Activated CD4-positive, alpha-beta memory T cell treated with anti-CD3 and anti-CD28 coated beads, Interleukin-2, amount 10 ng/mL, durations not matched to agents 7 days and 5 days (primary cell): ENCODE measurements at regions not wholly inside any gene's neighbourhood (a gene's known extent, or its start where the extent isn't known, plus 50 kb on each side); places are given as distances from the start of the nearest gene placed in this dataset.
"Not testable (repeated sequence)": the region's sequence is repeated elsewhere in the genome, so short reads cannot be mapped to it uniquely, and the experiment has no call there.

Source experiments
- CTCF ChIA-PET: fragments of 350-600 bp; sonication (Branson Sonifier 250); formaldehyde crosslinking; loops from one replicate; lab custom pipeline; 2021; ENCODE audit warnings: antibody characterized with exemption, inconsistent platforms; lab: Charles Lee
- POLR2A ChIA-PET: fragments of 350-600 bp; sonication (Branson Sonifier 250); formaldehyde crosslinking; loops from one replicate; lab custom pipeline; 2021; ENCODE audit warnings: antibody characterized with exemption; lab: Charles Lee
- DNase-seq: peaks from one replicate; pipeline ENCODE4 v3.0.0-alpha.2; 2020
- H3K27ac Mint-ChIP-seq: one replicate; pipeline ENCODE4 v1.8.0; 2021; ENCODE audit warnings: mild to moderate bottlenecking, mixed read lengths
- H3K27me3 Mint-ChIP-seq: one replicate; pipeline ENCODE4 v1.8.0; 2021; ENCODE audit warnings: mixed read lengths
- H3K36me3 Mint-ChIP-seq: one replicate; pipeline ENCODE4 v1.8.0; 2021; ENCODE audit warnings: low read depth, mixed read lengths
- H3K4me1 Mint-ChIP-seq: one replicate; pipeline ENCODE4 v1.8.0; 2021; ENCODE audit warnings: mixed read lengths
- H3K4me3 Mint-ChIP-seq: one replicate; pipeline ENCODE4 v1.8.0; 2021; ENCODE audit warnings: mild to moderate bottlenecking, mixed read lengths
- H3K9me3 Mint-ChIP-seq: one replicate; pipeline ENCODE4 v1.8.0; 2021; ENCODE audit warnings: mixed read lengths

DNA sequence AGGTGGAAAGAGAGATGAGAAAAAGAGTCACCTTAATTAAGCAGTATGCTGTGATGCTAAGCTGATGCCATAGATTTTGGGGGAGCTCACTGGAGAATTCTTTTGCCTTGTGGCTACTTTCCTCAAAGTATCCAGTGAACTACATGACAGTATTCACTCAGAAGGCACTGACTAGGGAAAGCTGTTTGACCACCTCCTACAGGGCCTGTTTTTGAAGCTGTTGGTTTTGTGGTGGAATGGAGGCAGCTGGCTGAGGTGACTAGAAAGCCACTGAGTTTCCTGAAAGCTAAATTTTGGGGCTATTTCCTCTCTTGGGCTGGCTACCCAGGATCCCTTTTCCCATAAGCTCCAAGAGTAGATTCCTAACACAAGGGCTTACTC lies 124.8 kb upstream of the EOLA2 start:
- Mint-ChIP-seq H3K36me3 (no peaks in the 10 kb centered on the region), H3K27ac (no peak overlapping the region), H3K27me3 (peaks cover 3% of the 10 kb centered on the region), H3K4me1 (no peaks in the 10 kb centered on the region), H3K9me3 (no peaks in the 10 kb centered on the region), H3K4me3 (no peak overlapping the region)
- ChIA-PET POLR2A (no interaction called here), CTCF (no interaction called here)
- DNase-seq: no peak

DNA sequence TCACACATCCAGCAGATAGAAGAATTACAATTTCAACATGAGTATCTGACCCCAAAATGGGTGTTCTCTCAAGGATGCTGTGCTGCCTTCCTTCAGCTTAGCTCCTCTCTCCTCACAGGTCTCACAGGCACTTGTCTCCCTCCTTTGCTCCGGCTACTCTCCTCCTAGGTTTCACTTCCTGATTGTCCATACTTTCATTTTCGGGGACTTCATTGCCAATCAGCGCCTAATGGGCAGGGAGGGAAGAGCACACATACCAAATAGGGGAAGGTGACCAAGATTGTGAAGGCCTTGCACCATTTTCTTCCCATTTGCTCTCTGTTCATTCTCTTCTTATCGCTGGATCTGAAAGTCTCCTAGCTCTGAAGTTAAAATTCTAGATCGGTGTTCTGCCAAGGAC lies 125.4 kb upstream of the EOLA2 start:
- Mint-ChIP-seq H3K9me3 (no peaks in the 10 kb centered on the region), H3K4me1 (no peaks in the 10 kb centered on the region), H3K27ac (no peak overlapping the region), H3K4me3 (no peak overlapping the region), H3K36me3 (no peaks in the 10 kb centered on the region), H3K27me3 (no peaks in the 10 kb centered on the region)
- no peak for DNase-seq
- POLR2A ChIA-PET: no interaction called here
- CTCF ChIA-PET: no interaction called here

DNA sequence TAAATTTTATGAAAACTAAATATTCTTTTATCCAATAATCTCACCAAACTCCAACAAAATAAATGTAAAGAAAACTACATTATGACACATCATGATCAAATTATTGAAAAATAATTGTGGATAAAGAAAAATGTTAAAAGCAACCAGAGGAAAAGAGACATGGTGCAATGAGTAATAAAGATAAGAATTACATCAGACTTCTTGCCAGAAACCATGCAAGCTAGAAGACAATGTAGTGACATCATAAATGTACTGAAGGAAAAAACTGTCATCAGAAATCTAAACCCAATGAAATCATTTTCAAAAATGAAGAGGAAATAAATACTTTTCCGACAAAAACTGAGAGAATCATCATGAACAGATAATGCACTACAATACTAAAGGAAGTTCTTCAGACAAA lies 135.9 kb upstream of the EOLA2 start:
- Mint-ChIP-seq H3K4me1 (no peaks in the 10 kb centered on the region), H3K9me3 (no peaks in the 10 kb centered on the region), H3K27ac (no peak overlapping the region), H3K27me3 (peaks cover 6% of the 10 kb centered on the region), H3K4me3 (no peak overlapping the region), H3K36me3 (no peaks in the 10 kb centered on the region)
- no peak for DNase-seq
- POLR2A ChIA-PET: no interaction called here
- CTCF ChIA-PET: no interaction called here

DNA sequence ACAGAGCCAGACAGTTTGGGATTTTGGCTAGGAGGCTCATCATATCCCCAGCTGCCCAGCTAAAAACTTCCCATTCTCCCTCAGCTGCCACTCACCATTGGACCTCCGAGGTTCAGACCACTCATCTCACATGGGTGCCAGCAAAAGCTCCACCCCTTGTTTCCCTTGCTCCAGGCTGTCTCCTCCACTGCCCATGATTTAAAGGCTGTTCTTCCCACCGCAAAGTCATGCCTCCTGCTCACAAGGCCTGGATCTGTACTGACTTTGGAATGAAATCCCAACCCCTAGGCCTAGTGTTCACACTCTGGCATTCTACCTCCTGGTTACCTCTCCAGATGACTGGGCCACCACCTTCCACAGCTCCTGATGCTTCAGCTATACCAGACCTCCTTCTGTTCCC lies 142.2 kb upstream of the EOLA2 start:
- no peak overlapping the region for H3K4me3 Mint-ChIP-seq
- H3K9me3 Mint-ChIP-seq: no peaks in the 10 kb centered on the region
- no peaks in the 10 kb centered on the region for H3K36me3 Mint-ChIP-seq
- ChIA-PET CTCF (no interaction called here), POLR2A (no interaction called here)
- DNase-seq: no peak
- no peaks in the 10 kb centered on the region for H3K4me1 Mint-ChIP-seq
- no peak overlapping the region for H3K27ac Mint-ChIP-seq
- H3K27me3 Mint-ChIP-seq: no peaks in the 10 kb centered on the region

DNA sequence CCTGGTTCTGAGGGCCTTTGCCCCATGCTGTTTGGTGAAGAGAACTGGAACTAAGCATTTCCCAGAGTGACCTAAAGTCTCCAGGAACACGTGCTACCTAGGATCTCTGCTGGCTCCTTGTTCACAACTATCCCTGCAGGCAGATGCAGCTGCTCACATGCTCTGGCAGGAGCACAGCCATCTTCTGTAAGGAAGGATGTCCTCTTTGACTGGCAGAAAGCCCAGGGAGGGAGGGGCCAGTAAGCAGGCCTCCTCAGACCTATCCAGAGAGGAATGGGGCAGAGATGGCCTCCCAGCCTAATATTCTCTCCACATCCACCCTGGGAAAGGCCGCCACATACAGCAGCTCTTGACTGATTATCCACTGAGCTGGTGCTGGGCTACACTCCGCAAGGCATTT lies 142.8 kb upstream of the EOLA2 start:
- ChIA-PET POLR2A (no interaction called here), CTCF (no interaction called here)
- no peak overlapping the region for H3K4me3 Mint-ChIP-seq
- no peaks in the 10 kb centered on the region for H3K9me3 Mint-ChIP-seq
- no peaks in the 10 kb centered on the region for H3K36me3 Mint-ChIP-seq
- no peaks in the 10 kb centered on the region for H3K4me1 Mint-ChIP-seq
- H3K27ac Mint-ChIP-seq: no peak overlapping the region
- H3K27me3 Mint-ChIP-seq: no peaks in the 10 kb centered on the region
- no peak for DNase-seq

DNA sequence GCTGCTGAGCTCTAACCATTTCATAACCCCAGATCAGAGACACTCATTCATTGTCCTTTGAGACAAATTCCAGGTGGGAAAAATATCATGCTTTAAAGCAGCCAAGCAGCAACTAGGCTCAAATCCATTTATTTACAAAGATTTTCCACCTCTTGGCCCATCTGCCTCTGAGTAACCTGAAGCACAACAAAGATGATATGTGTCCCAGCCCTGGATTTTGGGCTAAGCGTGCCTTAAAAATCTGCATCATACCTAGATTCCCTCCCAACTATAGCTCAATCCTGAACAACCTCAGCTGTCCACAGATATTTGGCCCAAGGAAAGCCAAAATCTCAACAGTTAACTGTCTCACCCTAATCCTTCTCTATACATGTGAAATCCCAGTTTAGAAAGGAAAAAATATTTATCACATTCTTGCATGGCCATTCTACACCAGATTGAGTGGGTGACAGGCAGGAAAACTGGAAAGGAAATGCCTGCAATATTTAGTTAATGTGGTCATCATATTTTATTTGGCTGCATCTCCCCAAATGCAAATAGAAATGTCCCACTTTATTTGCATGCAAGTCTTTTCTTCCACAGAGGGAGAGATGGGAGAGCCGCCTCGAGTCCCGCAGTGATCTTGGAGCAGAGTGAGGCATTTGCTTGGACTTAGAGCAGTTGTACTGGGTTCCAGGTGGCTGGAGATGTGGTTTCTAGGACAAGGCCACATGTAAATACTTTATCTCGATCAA lies 146.4 kb upstream of the EOLA2 start:
- no peaks in the 10 kb centered on the region for H3K27me3 Mint-ChIP-seq
- H3K4me3 Mint-ChIP-seq: no peak overlapping the region
- POLR2A ChIA-PET: no interaction called here
- H3K36me3 Mint-ChIP-seq: no peaks in the 10 kb centered on the region
- H3K4me1 Mint-ChIP-seq: no peaks in the 10 kb centered on the region
- CTCF ChIA-PET: no interaction called here
- H3K27ac Mint-ChIP-seq: no peak overlapping the region
- DNase-seq: no peak
- H3K9me3 Mint-ChIP-seq: no peaks in the 10 kb centered on the region

DNA sequence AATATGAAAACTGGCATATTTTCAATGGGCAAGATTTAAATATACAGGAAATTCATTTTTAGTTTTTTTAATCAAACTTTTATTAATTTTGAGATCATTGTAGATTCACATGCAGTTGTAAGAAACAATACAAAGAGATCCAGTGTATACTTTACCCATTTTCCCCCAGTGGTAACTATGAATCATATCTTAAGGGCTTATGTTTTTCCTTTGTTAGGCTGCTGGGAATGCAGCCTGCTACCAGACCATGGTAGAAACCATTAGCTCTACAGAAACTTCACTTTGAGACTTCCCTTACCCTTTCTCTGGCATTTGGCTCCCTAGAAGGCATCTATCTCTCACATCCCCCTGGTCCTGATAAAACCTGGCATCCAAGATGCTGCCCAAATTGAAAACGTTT lies 147.6 kb upstream of the EOLA2 start:
- no peaks in the 10 kb centered on the region for H3K9me3 Mint-ChIP-seq
- POLR2A ChIA-PET: no interaction called here

DNA sequence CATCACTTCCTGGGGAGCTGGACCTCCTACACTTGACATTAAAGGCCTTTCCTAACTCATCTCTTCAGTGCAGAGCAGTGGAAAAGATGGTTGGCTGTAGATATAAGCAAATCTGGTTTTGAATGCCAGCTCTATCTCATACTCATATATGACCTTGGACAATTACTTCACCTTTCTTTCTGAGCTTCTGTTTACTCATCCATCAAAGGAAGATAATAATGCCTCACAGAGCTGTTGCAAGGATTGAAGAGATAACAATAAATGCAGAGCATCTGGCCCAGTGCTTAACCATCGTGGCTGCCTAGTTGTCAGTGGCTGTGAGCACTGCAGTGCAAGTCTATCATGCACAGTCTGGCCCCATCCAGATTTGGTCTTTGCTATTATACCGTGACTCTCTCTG lies 148.1 kb upstream of the EOLA2 start:
- POLR2A ChIA-PET: no interaction called here
- Mint-ChIP-seq H3K4me3 (no peak overlapping the region), H3K36me3 (no peaks in the 10 kb centered on the region), H3K4me1 (no peaks in the 10 kb centered on the region), H3K9me3 (no peaks in the 10 kb centered on the region), H3K27me3 (no peaks in the 10 kb centered on the region), H3K27ac (no peak overlapping the region)
- no peak for DNase-seq
- CTCF ChIA-PET: no interaction called here

More for the DNA sequence above, 147.6 kb upstream of the EOLA2 start:
- H3K27ac Mint-ChIP-seq: no peak overlapping the region
- H3K4me3 Mint-ChIP-seq: no peak overlapping the region
- no peak for DNase-seq
- no peaks in the 10 kb centered on the region for H3K27me3 Mint-ChIP-seq
- CTCF ChIA-PET: no interaction called here
- H3K36me3 Mint-ChIP-seq: no peaks in the 10 kb centered on the region
- H3K4me1 Mint-ChIP-seq: no peaks in the 10 kb centered on the region

DNA sequence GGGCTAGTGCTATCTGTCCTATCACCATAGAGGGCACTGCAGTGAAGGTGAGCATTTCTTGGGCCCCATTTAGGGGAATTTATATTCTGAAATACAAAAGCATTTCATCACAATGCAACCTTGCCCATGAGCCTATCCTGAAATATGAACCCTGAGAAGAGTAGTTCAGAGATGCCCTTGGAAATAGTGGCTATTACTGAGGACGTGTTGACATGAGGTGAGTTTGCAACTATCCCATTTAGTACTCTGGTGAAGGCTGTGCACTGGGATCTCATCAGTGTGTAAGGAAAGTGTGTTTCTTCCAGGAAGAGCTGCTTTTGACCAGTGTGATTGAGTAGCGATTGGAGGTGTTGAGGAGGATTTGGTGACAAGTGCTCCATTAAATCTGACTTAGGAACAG lies 149.3 kb upstream of the EOLA2 start:
- Mint-ChIP-seq H3K4me3 (no peak overlapping the region), H3K9me3 (no peaks in the 10 kb centered on the region), H3K36me3 (no peaks in the 10 kb centered on the region), H3K27ac (no peak overlapping the region), H3K27me3 (no peaks in the 10 kb centered on the region), H3K4me1 (no peaks in the 10 kb centered on the region)
- DNase-seq: no peak
- ChIA-PET POLR2A (no interaction called here), CTCF (no interaction called here)

DNA sequence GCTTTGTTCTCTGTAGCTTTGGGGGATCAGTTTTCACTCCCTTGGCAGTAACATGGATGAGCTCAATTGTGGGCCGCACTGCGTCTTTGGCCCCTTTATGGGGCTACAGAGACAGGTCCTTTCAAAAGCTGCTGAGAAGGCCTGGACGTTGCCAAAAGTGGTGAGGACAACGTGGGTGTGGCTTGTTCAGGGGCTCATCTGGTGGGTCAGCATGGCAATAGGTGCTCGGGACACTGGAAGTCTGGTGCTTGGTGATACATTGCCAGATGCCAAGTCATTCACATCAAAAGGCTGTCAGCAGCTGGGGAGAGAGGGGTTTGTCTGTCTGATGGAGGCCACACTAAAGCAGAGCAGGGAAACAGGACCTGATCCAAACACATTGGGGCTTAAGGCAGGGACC lies 149.8 kb upstream of the EOLA2 start:
- H3K27me3 Mint-ChIP-seq: no peaks in the 10 kb centered on the region
- no peaks in the 10 kb centered on the region for H3K4me1 Mint-ChIP-seq
- no peak overlapping the region for H3K4me3 Mint-ChIP-seq
- H3K27ac Mint-ChIP-seq: no peak overlapping the region
- no peaks in the 10 kb centered on the region for H3K36me3 Mint-ChIP-seq
- no peaks in the 10 kb centered on the region for H3K9me3 Mint-ChIP-seq
- DNase-seq: no peak
- CTCF ChIA-PET: no interaction called here
- POLR2A ChIA-PET: no interaction called here

DNA sequence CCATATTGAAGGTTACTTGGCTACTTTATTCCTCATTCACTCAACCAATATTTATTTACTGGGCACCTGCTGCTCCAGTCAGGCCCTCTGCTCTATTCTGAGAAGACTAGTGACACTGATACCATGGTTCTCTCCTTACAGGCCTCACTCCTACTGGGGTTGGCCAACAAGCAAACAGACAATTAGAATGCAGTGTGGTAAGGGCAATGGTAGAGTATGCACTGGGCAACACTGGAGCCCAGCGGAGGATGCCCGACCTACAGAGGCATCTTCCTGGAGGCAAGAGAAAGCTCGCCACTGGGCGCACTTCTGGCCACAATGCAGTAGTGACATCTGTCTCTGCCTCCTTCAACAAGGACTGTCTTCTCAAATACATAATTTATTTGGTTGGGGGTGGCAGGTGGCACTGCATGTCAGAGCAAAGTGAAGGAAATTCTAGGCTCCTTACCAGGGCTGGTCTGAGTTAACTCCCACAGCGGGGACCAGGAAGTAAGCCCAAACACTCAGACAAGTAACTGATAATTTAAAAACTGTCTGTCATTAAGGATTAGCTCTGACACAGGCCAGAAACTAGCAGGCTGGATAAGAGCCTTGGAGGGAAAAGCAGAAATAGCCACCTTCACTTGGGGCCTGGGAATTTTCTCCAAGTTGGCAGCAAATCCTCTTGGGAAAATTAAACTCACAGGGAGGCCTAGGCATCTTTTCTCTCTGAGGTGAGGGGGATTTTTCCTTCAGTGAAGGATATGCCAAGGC lies 150.7 kb upstream of the EOLA2 start:
- ChIA-PET CTCF (no interaction called here), POLR2A (no interaction called here)
- DNase-seq: no peak
- H3K9me3 Mint-ChIP-seq: no peaks in the 10 kb centered on the region
- no peaks in the 10 kb centered on the region for H3K4me1 Mint-ChIP-seq
- no peak overlapping the region for H3K27ac Mint-ChIP-seq
- H3K36me3 Mint-ChIP-seq: no peaks in the 10 kb centered on the region
- no peak overlapping the region for H3K4me3 Mint-ChIP-seq
- no peaks in the 10 kb centered on the region for H3K27me3 Mint-ChIP-seq

DNA sequence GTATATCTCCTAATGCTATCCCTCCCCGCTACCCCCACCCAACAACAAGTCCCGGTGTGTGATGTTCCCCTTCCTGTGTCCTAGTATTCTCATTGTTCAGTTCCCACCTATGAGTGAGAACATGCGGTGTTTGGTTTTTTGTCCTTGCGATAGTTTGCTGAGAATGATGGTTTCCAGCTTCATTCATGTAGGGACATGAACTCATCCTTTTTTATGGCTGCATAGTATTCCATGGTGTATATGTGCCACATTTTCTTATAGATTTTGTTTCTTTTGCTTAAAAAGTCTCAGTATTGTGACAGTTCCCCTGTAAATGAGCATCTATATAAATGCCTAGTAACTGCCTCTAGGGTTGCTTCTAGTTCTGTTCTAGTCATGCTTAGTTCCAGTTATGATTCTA lies 153.0 kb upstream of the EOLA2 start:
- H3K4me3 Mint-ChIP-seq, DNase-seq, H3K36me3 Mint-ChIP-seq, POLR2A ChIA-PET, H3K4me1 Mint-ChIP-seq, CTCF ChIA-PET, H3K27me3 Mint-ChIP-seq, H3K27ac Mint-ChIP-seq, H3K9me3 Mint-ChIP-seq: not testable (repeated sequence)

DNA sequence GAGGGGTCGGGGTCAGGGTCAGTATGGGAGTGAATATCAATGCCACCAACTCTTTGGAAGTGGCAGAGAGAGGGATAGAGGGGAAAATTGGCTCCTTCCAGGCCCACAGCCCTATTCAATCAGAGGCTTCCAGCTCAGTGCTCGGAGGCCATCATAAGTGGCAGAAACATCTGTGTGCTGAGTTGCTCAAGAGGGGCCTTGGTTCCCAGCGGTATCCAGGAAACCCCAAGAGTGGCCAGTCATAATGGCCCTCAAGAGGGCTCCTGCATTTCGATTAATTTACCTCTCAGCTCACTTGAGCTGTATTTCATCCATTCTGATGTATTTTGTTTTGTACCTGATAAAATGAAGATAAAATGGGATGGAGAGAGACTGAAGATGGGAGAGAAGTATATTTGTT lies 154.3 kb upstream of the EOLA2 start:
- ChIA-PET POLR2A (no interaction called here), CTCF (no interaction called here)
- H3K27me3 Mint-ChIP-seq: no peaks in the 10 kb centered on the region

DNA sequence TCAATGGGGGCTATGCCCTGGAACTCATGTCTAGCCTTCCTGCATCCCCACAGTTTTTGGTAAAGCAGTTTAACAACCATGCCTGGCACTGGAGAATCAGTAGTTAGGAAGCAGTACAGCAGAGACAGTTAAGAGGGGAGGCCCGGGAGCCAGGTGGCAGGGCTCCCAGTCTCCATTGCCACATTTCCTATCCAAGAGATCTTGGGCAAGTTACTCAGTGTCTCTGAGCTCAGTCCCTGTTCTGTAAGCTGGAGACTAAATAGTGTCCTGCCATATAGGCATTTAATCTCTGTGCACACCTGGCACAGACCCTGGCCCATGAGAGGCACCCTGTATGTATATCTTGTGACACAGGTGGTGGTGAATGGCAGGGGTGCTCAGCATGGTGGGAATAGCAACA lies 156.1 kb upstream of the EOLA2 start:
- POLR2A ChIA-PET: no interaction called here
- H3K9me3 Mint-ChIP-seq: no peaks in the 10 kb centered on the region
- no peak overlapping the region for H3K27ac Mint-ChIP-seq
- no peaks in the 10 kb centered on the region for H3K36me3 Mint-ChIP-seq
- no peak overlapping the region for H3K4me3 Mint-ChIP-seq
- no peaks in the 10 kb centered on the region for H3K27me3 Mint-ChIP-seq
- CTCF ChIA-PET: no interaction called here
- no peak for DNase-seq
- H3K4me1 Mint-ChIP-seq: no peaks in the 10 kb centered on the region

More for the DNA sequence above, 154.3 kb upstream of the EOLA2 start:
- H3K27ac Mint-ChIP-seq: no peak overlapping the region
- H3K4me1 Mint-ChIP-seq: no peaks in the 10 kb centered on the region
- DNase-seq: no peak
- no peak overlapping the region for H3K4me3 Mint-ChIP-seq
- no peaks in the 10 kb centered on the region for H3K36me3 Mint-ChIP-seq
- H3K9me3 Mint-ChIP-seq: no peaks in the 10 kb centered on the region
